DMS53 treated with DMSO at 0.1 percent for 48 hours (cell line): ENCODE measurements at regions not wholly inside any gene's neighbourhood (a gene's known extent, or its start where the extent isn't known, plus 50 kb on each side); places are given as distances from the start of the nearest gene placed in this dataset.
"Not testable (repeated sequence)": the region's sequence is repeated elsewhere in the genome, so short reads cannot be mapped to it uniquely, and the experiment has no call there.

ENCODE experiments used
- DNase-seq: peaks from one replicate; lab custom pipeline; 2025; ENCODE audit not compliant: unreplicated experiment; lab: John Stamatoyannopoulos, UW

GRCh38 chr4:56575820-56576429 lies 70.3 kb downstream of the ARL9 start:
- peak; percentile 5 for DNase-seq

- DNase-seq: not testable (repeated sequence)
Measured at GRCh38 chr4:56592417-56592816, 86.8 kb downstream of the ARL9 start.
